K562 (cell line): ENCODE measurements at regions not wholly inside any gene's neighbourhood (a gene's known extent, or its start where the extent isn't known, plus 50 kb on each side); places are given as distances from the start of the nearest gene placed in this dataset.

Experiments used
- ATAC-seq: fragments of 200-7000 bp; cut with Tn5 transposase; 3 replicates; pipeline ENCODE4 v1.9.1; 2020; ENCODE audit warnings: moderate library complexity
- BruUV-seq: library from RNA; stranded (reverse); fragments of 400-500 nt; replicated peaks from 2 replicates; lab custom pipeline; 2021; lab: Mats Ljungman, UMichigan
- CTCF ChIA-PET: fragments of 300-600 bp; formaldehyde crosslinking; extraction: SDS; loops from one replicate; lab custom pipeline; 2021; ENCODE audit warnings: low intra/inter-chr PET ratio; lab: Yijun Ruan, JAX
- POLR2A ChIA-PET: fragments of 300-600, 350-650 bp; sonication (Branson Sonifier 250); formaldehyde crosslinking; extraction: SDS; loops from one replicate; lab custom pipeline; 2021; ENCODE audit warnings: antibody characterized with exemption, inconsistent platforms; lab: Yijun Ruan, JAX
- DNase-seq, 4 experiments: peaks; one replicate each; pipeline versions ENCODE4 v3.0.0 to v3.0.0-alpha.2; 2011 to 2018; ENCODE audit warnings: low spot score in 3 of 4, mixed read lengths in 3 of 4; ENCODE audit errors: extremely low read depth in 1 of 4
- FAIRE-seq: peaks from 2 replicates; lab custom pipeline; 2011; peaks lifted over from hg19 to GRCh38; lab: Jason Lieb, UNC
- H2AFZ ChIP-seq: 2 replicates; pipeline ENCODE4 v1.6.0; 2011; ENCODE audit warnings: low read depth, low read length, control low read depth, inconsistent platforms
- H3K27ac ChIP-seq: fragments of 200-600 bp; 3 replicates; pipeline ENCODE4 v1.8.0; 2011; ENCODE audit warnings: low read depth, mild to moderate bottlenecking, control low read depth, inconsistent platforms, low read length, moderate library complexity, mixed read lengths; ENCODE audit errors: extremely low read depth
- H3K27me3 ChIP-seq, 2 experiments: fragments of 300-600 bp in 1 of 2; 2 replicates in 1 of 2; 3 replicates in 1 of 2; pipeline versions ENCODE4 v1.6.0 to v1.8.0; 2011; ENCODE audit warnings: inconsistent platforms in 2 of 2, low read length in 2 of 2, mild to moderate bottlenecking in 1 of 2, mixed read lengths in 1 of 2, moderate library complexity in 1 of 2; ENCODE audit not compliant: control insufficient read depth in 2 of 2, insufficient read depth in 2 of 2
- H3K36me3 ChIP-seq: fragments of 300-600 bp; 3 replicates; pipeline ENCODE4 v1.8.0; 2011; ENCODE audit warnings: mild to moderate bottlenecking, low read length, inconsistent platforms; ENCODE audit not compliant: control insufficient read depth, insufficient read depth
- H3K4me1 ChIP-seq, 2 experiments: fragments of 200-600 bp in 1 of 2; replicated peaks in 1 of 2; 2 replicates in 1 of 2; 3 replicates in 1 of 2; pipeline versions ENCODE4 v1.5.1 to v1.8.0; 2011; ENCODE audit warnings: inconsistent platforms in 2 of 2, low read length in 2 of 2, mild to moderate bottlenecking in 1 of 2, mixed read lengths in 1 of 2, moderate library complexity in 1 of 2; ENCODE audit not compliant: control insufficient read depth in 2 of 2, insufficient read depth in 2 of 2
- H3K4me2 ChIP-seq: 2 replicates; pipeline ENCODE4 v1.6.1; 2011; ENCODE audit warnings: low read length, control low read depth, inconsistent platforms, mixed read lengths; ENCODE audit not compliant: insufficient read depth
- H3K4me3 ChIP-seq: fragments of 200-600 bp; sonication (generic), shearing (Covaris generic); 2 replicates; pipeline ENCODE4 v1.5.1; 2016; ENCODE audit warnings: control low read depth, inconsistent platforms
- H3K79me2 ChIP-seq: fragments of 200-600 bp; 3 replicates; pipeline ENCODE4 v1.8.0; 2011; ENCODE audit warnings: low read length, inconsistent platforms; ENCODE audit not compliant: control insufficient read depth, insufficient read depth
- H3K9ac ChIP-seq, 2 experiments: 2 replicates each; pipeline versions ENCODE4 v1.6.0 to v1.6.1; 2011; ENCODE audit warnings: low read depth in 2 of 2, low read length in 2 of 2, control low read depth in 1 of 2, inconsistent platforms in 1 of 2, mild to moderate bottlenecking in 1 of 2, mixed read lengths in 1 of 2; ENCODE audit not compliant: insufficient read depth in 1 of 2
- H3K9me1 ChIP-seq: one replicate; pipeline ENCODE4 v1.6.0; 2011; ENCODE audit warnings: inconsistent platforms, mild to moderate bottlenecking, low read length, moderate library complexity; ENCODE audit not compliant: control insufficient read depth, insufficient read depth
- H3K9me3 ChIP-seq: replicated peaks from 2 replicates; pipeline ENCODE4 v1.5.1; 2011; ENCODE audit warnings: low read depth, low read length, inconsistent platforms; ENCODE audit not compliant: control insufficient read depth, insufficient read depth
- H4K20me1 ChIP-seq: replicated peaks from 2 replicates; pipeline ENCODE4 v1.6.1; 2011; ENCODE audit warnings: low read length, inconsistent platforms, mixed read lengths; ENCODE audit not compliant: control insufficient read depth, insufficient read depth
- CHD2 ChIP-seq: IDR thresholded peaks from 2 replicates; pipeline ENCODE4 v1.6.1; 2011; ENCODE audit warnings: low read depth, low read length
- CHD4 ChIP-seq: fragments of 200-600 bp; sonication (generic); IDR thresholded peaks from 3 replicates; pipeline ENCODE4 v1.6.1; 2012; ENCODE audit warnings: low read depth, mild to moderate bottlenecking, mixed read lengths, low read length, inconsistent platforms; ENCODE audit not compliant: insufficient read depth, insufficient replicate concordance, poor library complexity, severe bottlenecking
- E2F1 ChIP-seq: sonication (generic); formaldehyde crosslinking; IDR thresholded peaks from 2 replicates; pipeline ENCODE4 v1.8.1; 2023; ENCODE audit warnings: mild to moderate bottlenecking, missing genetic modification reagents, moderate library complexity
- ETV1 ChIP-seq: fragments of 450-650 bp; conservative IDR thresholded peaks from 2 replicates; pipeline ENCODE4 v1.6.1; 2016; ENCODE audit warnings: missing genetic modification characterization, control low read depth, low read depth, missing compliant biosample characterization
- GATAD2B ChIP-seq: fragments of 450-650 bp; IDR thresholded peaks from 2 replicates; pipeline ENCODE4 v1.6.1; 2017; ENCODE audit warnings: mild to moderate bottlenecking, borderline replicate concordance
- GTF2B ChIP-seq: IDR thresholded peaks from 2 replicates; pipeline ENCODE4 v1.6.1; 2011; ENCODE audit not compliant: insufficient read length; ENCODE audit errors: extremely low read depth
- SAP30 ChIP-seq: fragments of 200-600 bp; sonication (generic); IDR thresholded peaks from 2 replicates; pipeline ENCODE4 v1.6.1; 2012; ENCODE audit warnings: borderline replicate concordance, low read depth, mild to moderate bottlenecking, moderate library complexity, low read length, control low read depth, inconsistent platforms; ENCODE audit not compliant: insufficient read depth, poor library complexity, severe bottlenecking
- SMAD2 ChIP-seq: fragments of 150-350 bp; IDR thresholded peaks from 2 replicates; pipeline ENCODE4 v1.6.1; 2014; ENCODE audit warnings: low read depth, mild to moderate bottlenecking, low read length
- SMAD4 ChIP-seq: fragments of 250-450 bp; sonication (Bioruptor Pico); conservative IDR thresholded peaks from 2 replicates; pipeline ENCODE4 v1.8.0; 2021; ENCODE audit warnings: inconsistent platforms, mild to moderate bottlenecking, moderate library complexity
- TAF9B ChIP-seq: fragments of 450-650 bp; IDR thresholded peaks from 2 replicates; pipeline ENCODE4 v1.6.1; 2018; ENCODE audit warnings: mild to moderate bottlenecking; ENCODE audit not compliant: partially characterized antibody
- TAL1 ChIP-seq: fragments of 450-650 bp; IDR thresholded peaks from 2 replicates; pipeline ENCODE4 v1.6.1; 2016; ENCODE audit warnings: mild to moderate bottlenecking
- TARDBP ChIP-seq: fragments of 450-650 bp; IDR thresholded peaks from 2 replicates; pipeline ENCODE4 v1.6.1; 2016
- ZFP30 ChIP-seq: fragments of 250-450 bp; sonication (Bioruptor Pico); IDR thresholded peaks from 2 replicates; pipeline ENCODE4 v1.8.0; 2022; ENCODE audit warnings: moderate library complexity, mild to moderate bottlenecking, inconsistent platforms, borderline replicate concordance
- WGBS: fragments of 100-300 bp; shearing (Covaris generic); methylation state at CpG from one replicate; pipeline ENCODE4 v1.1.6; 2016; ENCODE audit warnings: low coverage, mixed read lengths; ENCODE audit not compliant: insufficient coverage; ENCODE audit errors: missing lambda C conversion rate; 5-methylcytosine and 5-hydroxymethylcytosine counted together
- in situ Hi-C: fragments of 300-500 bp; cut with MboI; formaldehyde crosslinking; loops from 4 replicates; pipeline ENCODE4 v1.15.0; 2018; ENCODE audit warnings: inconsistent platforms, mixed read lengths
- intact Hi-C: fragments of 100-400 bp; cut with micrococcal nuclease; formaldehyde crosslinking; loops from 2 replicates; pipeline ENCODE4 v1.14.2; 2022

GRCh38 chr1:82268826-82269225 lies 468.1 kb downstream of the ADGRL2 start:
- POLR2A ChIA-PET = no interaction called here
- TF ChIP-seq TAL1 (no peak), CHD2 (no peak), SAP30 (no peak), CHD4 (no peak), TAF9B (no peak), ETV1 (tag) (no peak), SMAD4 (CRISPR knock-in tag) (no peak), SMAD2 (no peak), TARDBP (no peak), E2F1 (no peak), GTF2B (no peak), GATAD2B (no peak), ZFP30 (CRISPR knock-in tag) (no peak)
- H3K9me3 ChIP-seq = no peaks in the 10 kb centered on the region
- 6% methylated on average over 1 of the region's 1 CpG for WGBS
- no peaks in the 10 kb centered on the region for H3K79me2 ChIP-seq
- no TSS peak for BruUV-seq
- in situ Hi-C loops (no loop called here), intact Hi-C loops (no loop called here)
- no peaks in the 10 kb centered on the region for H3K27me3 ChIP-seq
- H3K27ac ChIP-seq = no peak overlapping the region
- no peak overlapping the region for H3K9ac ChIP-seq
- H3K36me3 ChIP-seq = no peaks in the 10 kb centered on the region
- H3K4me2 ChIP-seq = no peak overlapping the region
- no peak overlapping the region for H2AFZ ChIP-seq
- DNase-seq (no peak), ATAC-seq (no peak), FAIRE-seq (no peak)
- H3K9me1 ChIP-seq = no peaks in the 10 kb centered on the region
- no peak overlapping the region for H3K4me3 ChIP-seq
- H3K4me1 ChIP-seq = no peaks in the 10 kb centered on the region
- CTCF ChIA-PET = no interaction called here
- H4K20me1 ChIP-seq = no peaks in the 10 kb centered on the region
